Brain microvascular endothelial cell (primary cell): ENCODE measurements at regions not wholly inside any gene's neighbourhood (a gene's known extent, or its start where the extent isn't known, plus 50 kb on each side); places are given as distances from the start of the nearest gene placed in this dataset.

Source experiments
- DNase-seq: peaks from one replicate; pipeline ENCODE4 v3.0.0-alpha.2; 2020
- H3K27ac ChIP-seq: fragments of 250-450 bp; sonication (Bioruptor Pico); 2 replicates; pipeline ENCODE4 v1.5.1; 2020; ENCODE audit warnings: mild to moderate bottlenecking, moderate library complexity
- H3K27me3 ChIP-seq: fragments of 250-450 bp; sonication (Bioruptor Pico); replicated peaks from 2 replicates; pipeline ENCODE4 v1.5.1; 2020; ENCODE audit warnings: mild to moderate bottlenecking
- H3K36me3 ChIP-seq: fragments of 250-450 bp; sonication (Bioruptor Pico); replicated peaks from 2 replicates; pipeline ENCODE4 v1.5.1; 2020; ENCODE audit warnings: mild to moderate bottlenecking
- H3K4me3 ChIP-seq: 2 replicates; pipeline ENCODE4 v1.5.1; 2011; ENCODE audit warnings: low read depth, mild to moderate bottlenecking, control low read depth, low read length, moderate library complexity
- in situ Hi-C: cut with HindIII; loops from 2 replicates; pipeline ENCODE4 v1.10.0; 2017; ENCODE audit warnings: low sequenced_read_pairs, low pct_ligation_motif_present
- TF ChIP-seq, protein P1 (sequence below): IDR thresholded peaks from 2 replicates; pipeline ENCODE4 v1.5.1; 2011; ENCODE audit warnings: low read depth, mild to moderate bottlenecking, moderate library complexity, low read length, control low read depth, inconsistent platforms; ENCODE audit errors: missing control alignments

GRCh38 chr13:66106246-66106645 is 1123.9 kb downstream of the PCDH9 start:
- no peak overlapping the region for H3K27ac ChIP-seq
- H3K4me3 ChIP-seq = no peak overlapping the region
- H3K27me3 ChIP-seq = no peaks in the 10 kb centered on the region
- TF ChIP-seq, protein P1, sequence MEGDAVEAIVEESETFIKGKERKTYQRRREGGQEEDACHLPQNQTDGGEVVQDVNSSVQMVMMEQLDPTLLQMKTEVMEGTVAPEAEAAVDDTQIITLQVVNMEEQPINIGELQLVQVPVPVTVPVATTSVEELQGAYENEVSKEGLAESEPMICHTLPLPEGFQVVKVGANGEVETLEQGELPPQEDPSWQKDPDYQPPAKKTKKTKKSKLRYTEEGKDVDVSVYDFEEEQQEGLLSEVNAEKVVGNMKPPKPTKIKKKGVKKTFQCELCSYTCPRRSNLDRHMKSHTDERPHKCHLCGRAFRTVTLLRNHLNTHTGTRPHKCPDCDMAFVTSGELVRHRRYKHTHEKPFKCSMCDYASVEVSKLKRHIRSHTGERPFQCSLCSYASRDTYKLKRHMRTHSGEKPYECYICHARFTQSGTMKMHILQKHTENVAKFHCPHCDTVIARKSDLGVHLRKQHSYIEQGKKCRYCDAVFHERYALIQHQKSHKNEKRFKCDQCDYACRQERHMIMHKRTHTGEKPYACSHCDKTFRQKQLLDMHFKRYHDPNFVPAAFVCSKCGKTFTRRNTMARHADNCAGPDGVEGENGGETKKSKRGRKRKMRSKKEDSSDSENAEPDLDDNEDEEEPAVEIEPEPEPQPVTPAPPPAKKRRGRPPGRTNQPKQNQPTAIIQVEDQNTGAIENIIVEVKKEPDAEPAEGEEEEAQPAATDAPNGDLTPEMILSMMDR = no peak
- in situ Hi-C loops = no loop called here
- DNase-seq = no peak
- no peaks in the 10 kb centered on the region for H3K36me3 ChIP-seq

DNA sequence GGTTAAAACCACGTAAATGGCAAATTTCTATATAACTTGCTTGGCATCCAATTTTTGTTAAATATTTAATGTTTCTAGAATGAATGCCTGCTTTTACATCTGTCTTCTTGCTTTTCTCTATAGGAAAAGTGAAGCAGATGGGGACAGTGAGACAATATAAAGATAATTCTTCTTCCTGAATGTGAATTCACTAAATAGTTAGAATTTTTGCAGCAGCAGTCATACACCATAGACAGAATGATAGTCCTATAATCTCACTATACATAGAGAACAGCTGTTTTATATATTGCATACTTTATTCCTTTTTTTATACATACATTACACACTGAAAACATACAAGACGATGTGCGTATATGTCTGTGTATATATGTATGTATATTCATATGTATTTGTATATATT is 1127.3 kb downstream of the PCDH9 start:
- in situ Hi-C loops = no loop called here
- H3K27ac ChIP-seq = no peak overlapping the region
- H3K4me3 ChIP-seq = no peak overlapping the region
- H3K36me3 ChIP-seq = no peaks in the 10 kb centered on the region
- TF ChIP-seq, protein P1 = no peak
- H3K27me3 ChIP-seq = no peaks in the 10 kb centered on the region
- no peak for DNase-seq

- TF ChIP-seq, protein P1 = no peak
- DNase-seq = no peak
- Histone ChIP-seq H3K27me3 (no peaks in the 10 kb centered on the region), H3K4me3 (no peak overlapping the region), H3K27ac (no peak overlapping the region), H3K36me3 (no peaks in the 10 kb centered on the region)
- in situ Hi-C loops = no loop called here
Measured at GRCh38 chr13:66099825-66100224, 1130.3 kb downstream of the PCDH9 start.

GRCh38 chr13:66098931-66099628 is 1131.1 kb downstream of the PCDH9 start:
- TF ChIP-seq, protein P1 = no peak
- Histone ChIP-seq H3K27me3 (no peaks in the 10 kb centered on the region), H3K36me3 (no peaks in the 10 kb centered on the region), H3K4me3 (no peak overlapping the region), H3K27ac (no peak overlapping the region)
- in situ Hi-C loops = no loop called here
- no peak for DNase-seq

GRCh38 chr13:66089711-66090110 is 1140.4 kb downstream of the PCDH9 start:
- Histone ChIP-seq H3K36me3 (no peaks in the 10 kb centered on the region), H3K4me3 (no peak overlapping the region), H3K27me3 (no peaks in the 10 kb centered on the region), H3K27ac (no peak overlapping the region)
- in situ Hi-C loops = no loop called here
- TF ChIP-seq, protein P1 = no peak
- DNase-seq = no peak

DNA sequence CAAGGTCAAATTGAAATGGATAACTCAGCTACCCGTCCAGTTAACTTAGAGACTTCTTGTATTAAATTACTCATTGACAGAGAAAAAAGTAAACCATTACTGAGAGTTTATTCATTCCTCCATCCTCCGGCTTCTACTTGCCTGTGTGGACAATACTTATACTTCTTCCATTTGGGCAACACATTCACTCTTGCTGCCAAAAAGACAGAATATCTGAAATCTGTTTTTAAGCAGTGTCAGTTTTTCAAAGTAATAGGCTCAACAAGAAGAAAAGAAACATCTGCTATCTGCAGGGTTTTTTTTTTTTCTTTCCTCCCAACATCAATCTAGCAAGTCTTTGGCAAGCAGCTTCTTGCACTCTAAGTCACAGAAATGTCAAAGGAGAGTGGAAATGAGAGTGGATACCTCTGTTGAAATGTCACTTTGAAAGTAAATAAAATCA is 1142.8 kb downstream of the PCDH9 start:
- no peaks in the 10 kb centered on the region for H3K36me3 ChIP-seq
- H3K27me3 ChIP-seq = no peaks in the 10 kb centered on the region
- no peak for DNase-seq
- no peak overlapping the region for H3K27ac ChIP-seq
- H3K4me3 ChIP-seq = no peak overlapping the region
- TF ChIP-seq, protein P1 = no peak
- in situ Hi-C loops = no loop called here
